ENCODE measurements at regions not wholly inside any gene's neighbourhood (a gene's known extent, or its start where the extent isn't known, plus 50 kb on each side); places are given as distances from the start of the nearest gene placed in this dataset.

- no peaks in the 10 kb centered on the region for H3K9me3 ChIP-seq (ENCODE audit: control insufficient read depth, low read depth, low read length)
- no peaks in the 10 kb centered on the region for H3K79me2 ChIP-seq (ENCODE audit: control insufficient read depth, insufficient read depth, low read length)
- no peak overlapping the region for H3K4me3 ChIP-seq (ENCODE audit: control insufficient read depth in 2 of 3, extremely low read depth in 1 of 3, insufficient read depth in 2 of 3, low read depth in 1 of 3, low read length in 3 of 3)
- H3K36me3 ChIP-seq (ENCODE audit: control insufficient read depth in 2 of 2, extremely low read depth in 1 of 2, insufficient read depth in 2 of 2, low read length in 2 of 2) = no peaks in the 10 kb centered on the region
- no peaks in the 10 kb centered on the region for H3K9me1 ChIP-seq (ENCODE audit: control insufficient read depth, extremely low read depth, insufficient read depth, low read length)
- no peaks in the 10 kb centered on the region for H4K20me1 ChIP-seq (ENCODE audit: control insufficient read depth, extremely low read depth, insufficient read depth, low read length)
- H3K4me2 ChIP-seq (ENCODE audit: control insufficient read depth, extremely low read depth, insufficient read depth, low read depth, low read length) = no peak overlapping the region
- dilution Hi-C loops (cut with MboI; ENCODE audit: extremely low pct_ligation_motif_present, low sequenced_read_pairs) = no loop called here
- no peak overlapping the region for H2AFZ ChIP-seq (ENCODE audit: control insufficient read depth, low read length)
- no peak overlapping the region for H3K27ac ChIP-seq (ENCODE audit: control insufficient read depth, insufficient read depth, low read length)
- H3K27me3 ChIP-seq (ENCODE audit: control insufficient read depth, extremely low read depth, insufficient read depth, low read length) = no peaks in the 10 kb centered on the region
- FAIRE-seq (no peak), DNase-seq (ENCODE audit: low read depth, low spot score) (no peak)
- no peak overlapping the region for H3K9ac ChIP-seq (ENCODE audit: control insufficient read depth, extremely low read depth, insufficient read depth, low read length)
- no peak for TF ChIP-seq CTCF (optimal IDR thresholded peaks at IDR 0.05 in 1 of 3, IDR thresholded peaks at IDR 0.05 in 1 of 3, conservative IDR thresholded peaks at IDR 0.05 in 1 of 3; ENCODE audit: extremely low read depth in 1 of 3, insufficient read depth in 2 of 3, low read length in 3 of 3)
- no peak for TF ChIP-seq EZH2 (IDR thresholded peaks at IDR 0.05; ENCODE audit: low read length)
- no peaks in the 10 kb centered on the region for H3K4me1 ChIP-seq (ENCODE audit: control insufficient read depth, extremely low read depth, insufficient read depth, low read length)
These were observed 395.4 kb downstream of the CSNK1G3 start for GRCh38 chr5:123907349-123907748.

- Histone ChIP-seq H3K36me3 (ENCODE audit: control insufficient read depth in 2 of 2, extremely low read depth in 1 of 2, insufficient read depth in 2 of 2, low read length in 2 of 2) (no peaks in the 10 kb centered on the region), H3K4me3 (ENCODE audit: control insufficient read depth in 2 of 3, extremely low read depth in 1 of 3, insufficient read depth in 2 of 3, low read depth in 1 of 3, low read length in 3 of 3) (no peak overlapping the region), H3K9me1 (ENCODE audit: control insufficient read depth, extremely low read depth, insufficient read depth, low read length) (no peaks in the 10 kb centered on the region), H3K4me2 (ENCODE audit: control insufficient read depth, extremely low read depth, insufficient read depth, low read depth, low read length) (no peak overlapping the region), H3K4me1 (ENCODE audit: control insufficient read depth, extremely low read depth, insufficient read depth, low read length) (no peaks in the 10 kb centered on the region), H3K27ac (ENCODE audit: control insufficient read depth, insufficient read depth, low read length) (no peak overlapping the region), H3K27me3 (ENCODE audit: control insufficient read depth, extremely low read depth, insufficient read depth, low read length) (no peaks in the 10 kb centered on the region), H2AFZ (ENCODE audit: control insufficient read depth, low read length) (no peak overlapping the region), H3K79me2 (ENCODE audit: control insufficient read depth, insufficient read depth, low read length) (no peaks in the 10 kb centered on the region), H3K9ac (ENCODE audit: control insufficient read depth, extremely low read depth, insufficient read depth, low read length) (no peak overlapping the region), H4K20me1 (ENCODE audit: control insufficient read depth, extremely low read depth, insufficient read depth, low read length) (no peaks in the 10 kb centered on the region), H3K9me3 (ENCODE audit: control insufficient read depth, low read depth, low read length) (no peaks in the 10 kb centered on the region)
- no peak for TF ChIP-seq CTCF (optimal IDR thresholded peaks at IDR 0.05 in 1 of 3, IDR thresholded peaks at IDR 0.05 in 1 of 3, conservative IDR thresholded peaks at IDR 0.05 in 1 of 3; ENCODE audit: extremely low read depth in 1 of 3, insufficient read depth in 2 of 3, low read length in 3 of 3)
- no peak for TF ChIP-seq EZH2 (IDR thresholded peaks at IDR 0.05; ENCODE audit: low read length)
- DNase-seq (ENCODE audit: low read depth, low spot score) = no peak
- FAIRE-seq = no peak
- dilution Hi-C loops (cut with MboI; ENCODE audit: extremely low pct_ligation_motif_present, low sequenced_read_pairs) = no loop called here
These were observed 394.8 kb downstream of the CSNK1G3 start for GRCh38 chr5:123906698-123907295.

All from keratinocyte (primary cell).